CD4-positive, alpha-beta T cell (primary cell): ENCODE measurements at regions not wholly inside any gene's neighbourhood (a gene's known extent, or its start where the extent isn't known, plus 50 kb on each side); places are given as distances from the start of the nearest gene placed in this dataset.

Experiments used
- ATAC-seq: fragments of 200-7000 bp; cut with Tn5 transposase; one replicate; pipeline ENCODE4 v1.10.0; 2022; ENCODE audit warnings: mild to moderate bottlenecking; ENCODE audit not compliant: poor library complexity
- CTCF ChIA-PET: fragments of 350-600 bp; sonication (Branson Sonifier 250); formaldehyde crosslinking; loops from one replicate; lab custom pipeline; 2021; ENCODE audit warnings: antibody characterized with exemption, inconsistent platforms; lab: Charles Lee
- POLR2A ChIA-PET: fragments of 350-600 bp; sonication (Branson Sonifier 250); formaldehyde crosslinking; loops from one replicate; lab custom pipeline; 2021; ENCODE audit warnings: antibody characterized with exemption, inconsistent platforms; lab: Charles Lee
- DNase-seq, 14 experiments: peaks; one replicate each; pipeline ENCODE4 v3.0.0-alpha.2; 2013 to 2020; ENCODE audit warnings: mixed read lengths in 2 of 14
- H3K27ac ChIP-seq, 2 donors: one replicate each; pipeline versions ENCODE4 v1.5.1 to v1.7.0; 2013; ENCODE audit warnings: low read length in 2 of 2, low read depth in 1 of 2, mild to moderate bottlenecking in 1 of 2
- H3K27me3 ChIP-seq, 2 experiments: 1 replicate in 1 of 2; 2 replicates in 1 of 2; pipeline versions ENCODE4 v1.6.1 to v1.7.0; 2013; ENCODE audit warnings: low read length in 2 of 2, control low read depth in 1 of 2, mild to moderate bottlenecking in 1 of 2, moderate library complexity in 1 of 2; ENCODE audit not compliant: insufficient read depth in 2 of 2, control insufficient read depth in 1 of 2
- H3K36me3 ChIP-seq: one replicate; pipeline ENCODE4 v1.6.1; 2013; ENCODE audit warnings: low read length, control low read depth; ENCODE audit not compliant: insufficient read depth
- H3K4me1 ChIP-seq: one replicate; pipeline ENCODE4 v1.6.1; 2013; ENCODE audit warnings: low read length, control low read depth; ENCODE audit not compliant: insufficient read depth
- H3K4me3 ChIP-seq: one replicate; pipeline ENCODE4 v1.5.1; 2013; ENCODE audit warnings: mild to moderate bottlenecking, low read length, moderate library complexity
- H3K9me3 ChIP-seq, 2 experiments: 1 replicate in 1 of 2; 2 replicates in 1 of 2; pipeline versions ENCODE4 v1.6.1 to v1.7.0; 2013; ENCODE audit warnings: low read length in 2 of 2, mild to moderate bottlenecking in 2 of 2, control low read depth in 1 of 2, moderate library complexity in 1 of 2; ENCODE audit not compliant: control insufficient read depth in 1 of 2, insufficient read depth in 1 of 2
- H3K27ac Mint-ChIP-seq: one replicate; pipeline ENCODE4 v1.8.0; 2020; ENCODE audit warnings: mixed read lengths
- H3K27me3 Mint-ChIP-seq: one replicate; pipeline ENCODE4 v1.8.0; 2021; ENCODE audit warnings: mixed read lengths
- H3K36me3 Mint-ChIP-seq: one replicate; pipeline ENCODE4 v1.8.0; 2021; ENCODE audit warnings: low read depth, mixed read lengths
- H3K4me1 Mint-ChIP-seq: one replicate; pipeline ENCODE4 v1.8.0; 2021; ENCODE audit warnings: low read depth, mixed read lengths
- H3K4me3 Mint-ChIP-seq: one replicate; pipeline ENCODE4 v1.8.0; 2020; ENCODE audit warnings: mild to moderate bottlenecking, mixed read lengths
- H3K9me3 Mint-ChIP-seq: one replicate; pipeline ENCODE4 v1.8.0; 2020; ENCODE audit warnings: mixed read lengths
- intact Hi-C, 2 experiments: fragments of 100-400 bp; cut with DNase I in 1 of 2; cut with micrococcal nuclease in 1 of 2; formaldehyde crosslinking; loops; one replicate each; pipeline versions ENCODE4 v1.15.1 to v1.9.0; 2023 to 2025; cut with DNase I, micrococcal nuclease
- TF ChIP-seq, protein P1 (sequence below): fragments of 200-600 bp; IDR thresholded peaks from one replicate; pipeline ENCODE4 v1.8.0; 2022; ENCODE audit warnings: antibody characterized with exemption, mild to moderate bottlenecking

DNA sequence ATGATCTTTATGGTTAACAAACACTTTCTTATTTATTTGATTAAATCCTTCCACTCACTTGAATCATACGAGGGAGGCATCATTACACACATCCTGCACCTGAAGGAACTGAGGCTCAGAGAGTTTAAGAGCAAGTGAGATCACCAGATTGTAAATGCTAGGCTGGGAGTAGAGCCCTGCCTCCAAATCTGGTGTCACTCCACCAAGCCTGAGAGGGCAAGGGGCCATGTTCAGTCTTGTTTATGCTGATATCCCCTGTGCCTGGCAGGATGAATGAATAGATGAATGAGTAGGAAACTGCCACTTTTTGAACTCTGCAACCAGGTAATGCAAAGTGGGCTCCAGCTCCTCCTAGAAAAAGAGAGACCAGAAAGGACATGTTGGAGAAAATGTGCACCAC is 59.1 kb downstream of the RASSF10 start:
- CTCF ChIA-PET, result no interaction called here

DNA sequence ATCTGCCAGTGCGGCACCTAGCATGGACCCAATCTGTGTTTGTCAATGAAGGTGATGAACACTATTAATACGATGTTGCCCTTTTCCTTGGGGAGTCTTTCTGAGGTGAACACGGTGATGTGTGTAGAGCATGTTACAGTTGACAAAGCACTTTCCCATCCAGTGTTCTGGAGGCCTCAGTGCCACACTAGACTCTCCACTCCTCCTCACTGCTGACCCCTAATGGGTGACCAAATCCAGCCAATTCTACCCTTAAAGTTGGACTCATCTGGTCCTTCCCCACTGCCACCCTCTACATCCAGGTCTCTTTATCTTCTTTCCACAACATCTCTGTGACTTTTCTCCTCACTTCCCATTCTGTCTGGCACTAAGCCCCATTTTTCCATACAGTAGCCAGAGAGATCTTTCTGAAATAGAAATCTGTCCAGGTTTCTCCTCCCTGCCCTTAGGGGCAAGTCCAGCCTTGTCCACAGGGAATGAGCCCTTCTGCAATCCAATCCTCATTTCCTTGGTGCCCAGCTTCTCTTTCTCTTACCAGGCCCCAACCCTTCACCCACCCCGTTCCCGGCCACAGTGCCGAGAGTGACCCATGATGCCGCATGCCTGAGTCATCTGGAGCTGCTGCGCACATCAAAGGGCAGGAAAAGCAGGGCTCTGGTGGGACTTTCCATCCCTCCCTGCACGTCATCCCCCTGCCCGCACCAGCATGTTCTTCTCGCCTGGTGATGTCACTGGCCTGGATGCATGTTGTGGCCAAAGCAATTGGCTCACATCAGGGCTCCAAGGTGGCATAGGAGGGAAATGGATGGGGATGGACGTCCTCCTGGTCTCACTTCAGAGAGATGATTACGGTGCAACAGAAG is 64.2 kb downstream of the RASSF10 start:
- Histone ChIP-seq H3K27me3 (peaks cover 2 to 10% of the 10 kb centered on the region in 2 experiments), H3K9me3 (no peaks in the 10 kb centered on the region), H3K4me3 (no peak overlapping the region), H3K36me3 (no peaks in the 10 kb centered on the region), H3K27ac (no peak overlapping the region), H3K4me1 (no peaks in the 10 kb centered on the region)
- intact Hi-C loops, result no loop called here
- ATAC-seq, result no peak
- peaks cover 13% of the 10 kb centered on the region for H3K27me3 Mint-ChIP-seq
- no peaks in the 10 kb centered on the region for H3K4me1 Mint-ChIP-seq
- no peak overlapping the region for H3K4me3 Mint-ChIP-seq
- TF ChIP-seq, protein P1, sequence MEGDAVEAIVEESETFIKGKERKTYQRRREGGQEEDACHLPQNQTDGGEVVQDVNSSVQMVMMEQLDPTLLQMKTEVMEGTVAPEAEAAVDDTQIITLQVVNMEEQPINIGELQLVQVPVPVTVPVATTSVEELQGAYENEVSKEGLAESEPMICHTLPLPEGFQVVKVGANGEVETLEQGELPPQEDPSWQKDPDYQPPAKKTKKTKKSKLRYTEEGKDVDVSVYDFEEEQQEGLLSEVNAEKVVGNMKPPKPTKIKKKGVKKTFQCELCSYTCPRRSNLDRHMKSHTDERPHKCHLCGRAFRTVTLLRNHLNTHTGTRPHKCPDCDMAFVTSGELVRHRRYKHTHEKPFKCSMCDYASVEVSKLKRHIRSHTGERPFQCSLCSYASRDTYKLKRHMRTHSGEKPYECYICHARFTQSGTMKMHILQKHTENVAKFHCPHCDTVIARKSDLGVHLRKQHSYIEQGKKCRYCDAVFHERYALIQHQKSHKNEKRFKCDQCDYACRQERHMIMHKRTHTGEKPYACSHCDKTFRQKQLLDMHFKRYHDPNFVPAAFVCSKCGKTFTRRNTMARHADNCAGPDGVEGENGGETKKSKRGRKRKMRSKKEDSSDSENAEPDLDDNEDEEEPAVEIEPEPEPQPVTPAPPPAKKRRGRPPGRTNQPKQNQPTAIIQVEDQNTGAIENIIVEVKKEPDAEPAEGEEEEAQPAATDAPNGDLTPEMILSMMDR, result no peak
- ChIA-PET CTCF (no interaction called here), POLR2A (no interaction called here)
- no peaks in the 10 kb centered on the region for H3K36me3 Mint-ChIP-seq
- H3K9me3 Mint-ChIP-seq, result no peaks in the 10 kb centered on the region
- H3K27ac Mint-ChIP-seq, result no peak overlapping the region
- DNase-seq, result no peak

More for the DNA sequence above, 59.1 kb downstream of the RASSF10 start:
- POLR2A ChIA-PET, result no interaction called here
- TF ChIP-seq, protein P1, result no peak
- no peaks in the 10 kb centered on the region for H3K4me1 Mint-ChIP-seq
- peaks cover 5% of the 10 kb centered on the region in 2 experiments for H3K27me3 ChIP-seq
- intact Hi-C loops, result no loop called here
- H3K9me3 ChIP-seq, result no peaks in the 10 kb centered on the region
- no peaks in the 10 kb centered on the region for H3K4me1 ChIP-seq
- no peak overlapping the region for H3K27ac Mint-ChIP-seq
- H3K27me3 Mint-ChIP-seq, result peaks cover 24% of the 10 kb centered on the region
- DNase-seq (no peak), ATAC-seq (no peak)
- no peak overlapping the region for H3K4me3 Mint-ChIP-seq
- no peak overlapping the region for H3K4me3 ChIP-seq
- H3K36me3 ChIP-seq, result no peaks in the 10 kb centered on the region
- no peaks in the 10 kb centered on the region for H3K9me3 Mint-ChIP-seq
- H3K27ac ChIP-seq, result no peak overlapping the region
- no peaks in the 10 kb centered on the region for H3K36me3 Mint-ChIP-seq

DNA sequence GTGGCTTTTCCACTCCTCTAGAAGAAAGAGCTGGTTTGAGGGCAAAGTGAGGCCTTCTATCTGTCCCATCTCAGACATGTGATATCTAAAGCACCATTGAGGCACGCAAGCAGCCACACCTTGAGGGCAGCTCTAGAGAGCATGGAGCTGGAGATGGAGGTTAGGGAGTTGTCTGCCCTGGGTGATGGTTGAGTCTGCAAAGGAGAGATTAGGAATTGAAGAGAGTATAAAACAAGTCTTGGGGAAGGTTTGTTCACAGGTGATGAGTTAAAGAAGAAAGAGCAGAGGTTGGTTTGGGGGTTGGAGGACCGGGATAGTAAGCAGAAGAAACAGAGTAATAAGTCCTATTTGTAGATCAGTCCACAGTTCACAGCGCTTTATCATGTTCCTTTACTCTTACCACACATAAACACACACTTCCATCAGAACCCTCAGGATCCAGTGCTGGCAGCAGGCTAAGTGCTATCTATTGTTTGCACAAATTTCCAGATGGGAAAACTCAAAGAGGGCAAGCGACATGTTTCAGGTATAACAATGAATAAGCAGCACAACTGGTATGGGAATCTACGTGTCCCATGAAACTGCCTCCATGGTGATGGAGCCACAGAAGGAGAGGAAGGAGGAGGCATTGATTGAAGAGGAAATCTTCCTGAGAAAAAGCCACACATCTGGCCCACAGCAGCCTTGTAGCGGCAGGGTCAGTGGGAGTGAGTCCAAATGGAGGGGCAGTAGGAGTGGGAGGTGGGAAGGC is 65.8 kb downstream of the RASSF10 start:
- ATAC-seq (no peak), DNase-seq (no peak)
- Mint-ChIP-seq H3K36me3 (no peaks in the 10 kb centered on the region), H3K27me3 (peaks cover 14% of the 10 kb centered on the region), H3K4me3 (no peak overlapping the region), H3K4me1 (no peaks in the 10 kb centered on the region), H3K9me3 (no peaks in the 10 kb centered on the region), H3K27ac (no peak overlapping the region)
- H3K9me3 ChIP-seq, result no peaks in the 10 kb centered on the region
- H3K36me3 ChIP-seq, result no peaks in the 10 kb centered on the region
- H3K27ac ChIP-seq, result no peak overlapping the region
- TF ChIP-seq, protein P1, result no peak
- H3K27me3 ChIP-seq, result peaks cover 4 to 5% of the 10 kb centered on the region in 2 experiments
- ChIA-PET CTCF (no interaction called here), POLR2A (no interaction called here)
- H3K4me1 ChIP-seq, result no peaks in the 10 kb centered on the region
- no peak overlapping the region for H3K4me3 ChIP-seq
- intact Hi-C loops, result no loop called here
